ENCODE measurements at regions not wholly inside any gene's neighbourhood (a gene's known extent, or its start where the extent isn't known, plus 50 kb on each side); places are given as distances from the start of the nearest gene placed in this dataset.

DNA sequence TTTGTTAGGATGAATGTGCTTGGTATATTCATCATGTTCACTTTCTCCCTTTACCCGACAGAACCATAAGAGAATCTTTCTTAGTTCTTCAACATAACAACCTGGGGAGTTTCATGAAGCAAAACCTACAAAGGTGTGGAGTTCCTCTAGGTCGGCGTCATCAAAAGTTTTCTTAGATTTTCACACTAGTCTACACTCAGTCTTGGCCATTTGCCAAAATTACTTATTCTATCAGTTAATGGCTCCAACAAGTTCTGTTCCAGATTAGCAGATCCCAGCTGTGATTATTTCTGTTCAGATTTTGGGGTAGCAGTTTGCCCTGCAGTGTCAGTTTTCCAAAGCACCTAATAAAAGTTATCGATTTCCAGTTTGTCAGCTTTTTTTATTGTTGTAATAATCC is 935.8 kb upstream of the RAG2 start:
- TF ChIP-seq, protein P1, sequence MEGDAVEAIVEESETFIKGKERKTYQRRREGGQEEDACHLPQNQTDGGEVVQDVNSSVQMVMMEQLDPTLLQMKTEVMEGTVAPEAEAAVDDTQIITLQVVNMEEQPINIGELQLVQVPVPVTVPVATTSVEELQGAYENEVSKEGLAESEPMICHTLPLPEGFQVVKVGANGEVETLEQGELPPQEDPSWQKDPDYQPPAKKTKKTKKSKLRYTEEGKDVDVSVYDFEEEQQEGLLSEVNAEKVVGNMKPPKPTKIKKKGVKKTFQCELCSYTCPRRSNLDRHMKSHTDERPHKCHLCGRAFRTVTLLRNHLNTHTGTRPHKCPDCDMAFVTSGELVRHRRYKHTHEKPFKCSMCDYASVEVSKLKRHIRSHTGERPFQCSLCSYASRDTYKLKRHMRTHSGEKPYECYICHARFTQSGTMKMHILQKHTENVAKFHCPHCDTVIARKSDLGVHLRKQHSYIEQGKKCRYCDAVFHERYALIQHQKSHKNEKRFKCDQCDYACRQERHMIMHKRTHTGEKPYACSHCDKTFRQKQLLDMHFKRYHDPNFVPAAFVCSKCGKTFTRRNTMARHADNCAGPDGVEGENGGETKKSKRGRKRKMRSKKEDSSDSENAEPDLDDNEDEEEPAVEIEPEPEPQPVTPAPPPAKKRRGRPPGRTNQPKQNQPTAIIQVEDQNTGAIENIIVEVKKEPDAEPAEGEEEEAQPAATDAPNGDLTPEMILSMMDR (IDR thresholded peaks at IDR 0.05; ENCODE audit: insufficient read depth, low read length, severe bottlenecking): no peak
- Histone ChIP-seq H3K27me3 (ENCODE audit: control insufficient read depth, insufficient read depth, low read length) (no peaks in the 10 kb centered on the region), H3K36me3 (ENCODE audit: control insufficient read depth, insufficient read depth, low read length) (no peaks in the 10 kb centered on the region), H3K4me3 (ENCODE audit: low read depth, low read length) (no peak overlapping the region)
- no peak for FAIRE-seq
- DNase-seq (ENCODE audit: low read depth): no peak

DNA sequence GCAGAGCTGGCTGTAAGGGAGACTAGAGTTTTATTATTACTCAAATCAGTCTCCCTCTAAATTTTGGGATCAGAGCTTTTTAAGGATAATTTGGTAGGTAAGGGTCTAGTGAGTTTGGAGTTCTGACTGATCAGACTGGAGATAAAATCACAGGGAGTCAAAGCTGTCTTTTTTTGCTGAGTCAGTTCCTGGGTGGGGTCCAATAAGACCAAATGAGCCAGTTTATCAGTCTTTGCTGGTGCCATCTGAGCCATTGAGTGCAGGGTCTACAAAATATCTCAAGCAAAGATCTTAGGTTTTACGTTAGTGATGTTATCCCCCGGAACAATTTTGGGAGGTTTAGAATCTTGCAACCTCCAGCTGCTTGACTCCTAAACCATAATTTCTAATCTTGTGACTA is 935.1 kb upstream of the RAG2 start:
- TF ChIP-seq, protein P1 (IDR thresholded peaks at IDR 0.05; ENCODE audit: insufficient read depth, low read length, severe bottlenecking): no peak
- Histone ChIP-seq H3K4me3 (ENCODE audit: low read depth, low read length) (no peak overlapping the region), H3K27me3 (ENCODE audit: control insufficient read depth, insufficient read depth, low read length) (no peaks in the 10 kb centered on the region), H3K36me3 (ENCODE audit: control insufficient read depth, insufficient read depth, low read length) (no peaks in the 10 kb centered on the region)
- FAIRE-seq (no peak), DNase-seq (ENCODE audit: low read depth) (no peak)

DNA sequence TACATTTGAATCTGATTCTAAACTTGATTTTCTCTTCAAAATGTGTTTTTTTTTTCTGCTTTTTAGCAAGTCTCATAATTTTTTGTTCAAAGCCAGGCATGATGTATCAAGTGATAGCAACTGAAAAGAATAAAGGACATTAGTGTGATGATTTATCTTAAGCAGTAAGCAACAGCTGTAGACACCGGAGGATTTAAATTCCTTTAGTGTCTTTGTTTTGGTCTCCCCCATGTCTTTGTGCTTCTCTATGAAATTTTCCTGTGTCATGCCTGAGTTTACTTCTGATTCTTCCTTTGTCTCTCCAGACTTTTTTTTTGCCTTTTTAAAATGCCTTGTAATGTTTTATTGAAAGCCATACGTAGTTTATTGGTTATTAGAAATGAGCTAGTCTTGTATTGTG is 934.2 kb upstream of the RAG2 start:
- DNase-seq (ENCODE audit: low read depth): no peak
- no peaks in the 10 kb centered on the region for H3K36me3 ChIP-seq (ENCODE audit: control insufficient read depth, insufficient read depth, low read length)
- H3K27me3 ChIP-seq (ENCODE audit: control insufficient read depth, insufficient read depth, low read length): no peaks in the 10 kb centered on the region
- no peak overlapping the region for H3K4me3 ChIP-seq (ENCODE audit: low read depth, low read length)
- TF ChIP-seq, protein P1 (IDR thresholded peaks at IDR 0.05; ENCODE audit: insufficient read depth, low read length, severe bottlenecking): no peak
- no peak for FAIRE-seq

DNA sequence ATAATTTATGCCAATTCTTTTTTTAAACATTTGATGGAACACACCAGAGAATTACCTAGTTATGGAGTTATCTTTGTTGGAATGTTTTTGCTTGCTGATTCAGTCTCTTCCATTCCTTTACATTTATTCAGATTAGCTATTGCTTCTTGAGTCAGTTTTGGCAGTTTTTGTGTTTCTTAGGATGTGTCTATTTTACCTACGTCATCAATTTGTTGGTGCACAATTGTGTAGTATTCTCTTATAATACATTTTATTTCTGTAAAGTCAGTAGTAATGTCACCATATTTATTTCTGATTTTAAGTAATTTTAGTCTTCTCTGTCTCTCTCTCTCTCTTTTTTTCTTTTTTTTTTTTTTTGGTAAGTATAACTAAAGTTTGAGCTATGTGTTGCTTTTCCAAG is 929.5 kb upstream of the RAG2 start:
- FAIRE-seq (no peak), DNase-seq (ENCODE audit: low read depth) (no peak)
- H3K4me3 ChIP-seq (ENCODE audit: low read depth, low read length): no peak overlapping the region

DNA sequence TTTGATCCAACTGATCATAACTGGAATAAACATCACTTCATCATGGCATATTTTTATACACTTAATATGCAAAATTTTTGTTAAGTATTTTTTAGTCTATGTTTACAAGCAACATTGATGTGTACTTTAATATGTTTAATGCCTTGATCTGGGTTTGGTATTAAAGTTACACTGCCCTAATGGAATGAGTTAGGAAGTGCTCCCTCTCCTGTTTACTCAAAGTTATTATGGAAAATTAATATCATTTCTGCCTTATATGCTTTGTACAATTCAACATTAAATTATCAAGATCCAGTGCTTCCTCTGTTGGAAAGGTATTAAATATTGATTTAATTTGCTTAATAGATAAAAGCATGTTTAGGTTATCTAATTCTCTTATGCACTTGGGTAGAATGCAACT is 927.3 kb upstream of the RAG2 start:
- H3K36me3 ChIP-seq (ENCODE audit: control insufficient read depth, insufficient read depth, low read length): no peaks in the 10 kb centered on the region
- FAIRE-seq (no peak), DNase-seq (ENCODE audit: low read depth) (peak; percentile 24)
- H3K4me3 ChIP-seq (ENCODE audit: low read depth, low read length): no peak overlapping the region
- no peaks in the 10 kb centered on the region for H3K27me3 ChIP-seq (ENCODE audit: control insufficient read depth, insufficient read depth, low read length)
- TF ChIP-seq, protein P1 (IDR thresholded peaks at IDR 0.05; ENCODE audit: insufficient read depth, low read length, severe bottlenecking): no peak

More for the DNA sequence above, 929.5 kb upstream of the RAG2 start:
- no peaks in the 10 kb centered on the region for H3K27me3 ChIP-seq (ENCODE audit: control insufficient read depth, insufficient read depth, low read length)
- no peaks in the 10 kb centered on the region for H3K36me3 ChIP-seq (ENCODE audit: control insufficient read depth, insufficient read depth, low read length)
- TF ChIP-seq, protein P1 (IDR thresholded peaks at IDR 0.05; ENCODE audit: insufficient read depth, low read length, severe bottlenecking): no peak

DNA sequence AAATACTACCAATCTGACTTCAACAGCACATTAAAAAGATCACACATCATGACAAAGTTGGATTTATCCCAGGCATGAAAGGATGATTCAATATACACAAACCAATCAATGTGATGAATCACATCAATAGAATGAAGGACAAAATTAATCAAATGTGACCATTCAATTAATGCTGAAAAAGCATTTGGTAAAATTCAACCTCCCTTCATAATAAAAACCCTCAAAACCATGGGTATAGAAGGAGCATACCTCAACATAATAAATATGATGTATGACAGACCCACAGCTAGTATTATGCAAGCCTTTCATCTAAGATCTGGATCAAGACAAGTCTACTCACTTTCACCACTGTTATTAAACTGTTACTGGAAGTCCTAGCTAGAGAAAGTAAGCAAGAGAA is 921.7 kb upstream of the RAG2 start:
- no peak for FAIRE-seq

More for the DNA sequence above, 921.7 kb upstream of the RAG2 start:
- TF ChIP-seq, protein P1 (IDR thresholded peaks at IDR 0.05; ENCODE audit: insufficient read depth, low read length, severe bottlenecking): no peak
- peak; percentile 12 for DNase-seq (ENCODE audit: low read depth)
- H3K27me3 ChIP-seq (ENCODE audit: control insufficient read depth, insufficient read depth, low read length): no peaks in the 10 kb centered on the region
- H3K4me3 ChIP-seq (ENCODE audit: low read depth, low read length): no peak overlapping the region
- H3K36me3 ChIP-seq (ENCODE audit: control insufficient read depth, insufficient read depth, low read length): no peaks in the 10 kb centered on the region

Data from bronchial epithelial cell (primary cell).